ENCODE measurements at regions not wholly inside any gene's neighbourhood (a gene's known extent, or its start where the extent isn't known, plus 50 kb on each side); places are given as distances from the start of the nearest gene placed in this dataset.

DNA sequence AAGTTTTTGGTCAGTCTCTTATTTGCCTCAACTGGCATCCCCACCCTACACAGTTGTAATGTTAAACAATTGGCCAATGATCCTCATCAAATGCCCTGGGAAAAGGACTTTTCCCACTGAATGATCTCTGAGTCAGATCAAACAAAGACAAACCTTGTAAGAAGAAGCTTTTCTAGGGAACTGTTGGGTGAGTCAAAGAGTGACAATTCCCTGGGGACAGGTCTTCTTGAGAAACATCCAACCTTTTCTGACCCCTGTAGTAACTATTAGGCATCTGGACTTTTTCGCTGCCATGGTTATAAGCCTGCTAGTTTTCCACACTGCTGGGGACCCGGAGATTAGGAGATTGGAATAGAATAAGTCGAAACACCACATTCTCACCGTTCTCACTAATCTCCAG, 789.8 kb upstream of the API5 start:
- TF ChIP-seq TEAD4 (IDR thresholded peaks at IDR 0.05) (no peak), CREB1 (IDR thresholded peaks at IDR 0.05; ENCODE audit: low read depth) (no peak), TCF12 (IDR thresholded peaks at IDR 0.05; ENCODE audit: low read depth) (no peak), TAF1 (IDR thresholded peaks at IDR 0.05; ENCODE audit: low read depth) (no peak)
